ENCODE measurements at regions not wholly inside any gene's neighbourhood (a gene's known extent, or its start where the extent isn't known, plus 50 kb on each side); places are given as distances from the start of the nearest gene placed in this dataset.
A peak's percentile ranks its signal among the peaks of the same experiment; 100 is the strongest.

DNA sequence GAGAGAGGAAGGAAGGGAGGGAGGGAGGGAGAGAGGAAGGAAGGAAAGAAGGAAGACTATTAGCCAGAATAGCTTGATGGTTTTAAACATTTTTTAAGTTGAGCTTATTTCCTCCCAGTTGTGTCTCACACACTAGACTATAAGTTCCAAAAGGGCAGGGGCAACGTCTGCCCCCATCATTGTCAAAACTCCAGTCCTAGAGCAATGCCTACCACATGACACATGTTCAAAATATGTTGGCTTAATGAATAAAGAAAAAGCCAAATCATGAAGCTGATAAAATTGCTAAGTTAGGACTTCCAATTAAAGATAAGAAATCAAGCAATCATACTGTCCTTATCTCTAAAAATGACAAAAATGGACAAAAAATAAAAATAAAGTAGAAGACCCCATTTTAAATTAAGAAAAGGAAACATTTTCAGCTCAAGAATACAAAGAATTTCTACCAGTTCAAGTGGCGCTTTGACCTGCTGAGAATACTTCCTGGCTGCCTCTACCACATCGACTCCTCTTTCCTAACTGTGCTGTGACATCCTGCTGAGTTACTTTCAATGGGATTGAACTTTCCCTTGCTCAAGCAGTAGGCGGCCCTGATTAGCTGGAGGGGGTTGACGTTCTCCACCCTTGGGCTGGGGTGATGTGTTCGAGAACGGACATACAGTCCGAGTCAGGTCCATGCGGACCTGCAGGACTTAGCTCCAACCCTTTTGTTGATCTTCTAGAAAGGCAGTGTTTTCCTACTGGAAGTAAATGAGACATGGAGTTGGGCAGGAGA is 283.9 kb upstream of the FOXQ1 start:
- no peak overlapping the region for H3K4me3 ChIP-seq (ENCODE audit: low read length)
- no peak for DNase-seq (ENCODE audit: low read depth)
- TF ChIP-seq, protein P1, sequence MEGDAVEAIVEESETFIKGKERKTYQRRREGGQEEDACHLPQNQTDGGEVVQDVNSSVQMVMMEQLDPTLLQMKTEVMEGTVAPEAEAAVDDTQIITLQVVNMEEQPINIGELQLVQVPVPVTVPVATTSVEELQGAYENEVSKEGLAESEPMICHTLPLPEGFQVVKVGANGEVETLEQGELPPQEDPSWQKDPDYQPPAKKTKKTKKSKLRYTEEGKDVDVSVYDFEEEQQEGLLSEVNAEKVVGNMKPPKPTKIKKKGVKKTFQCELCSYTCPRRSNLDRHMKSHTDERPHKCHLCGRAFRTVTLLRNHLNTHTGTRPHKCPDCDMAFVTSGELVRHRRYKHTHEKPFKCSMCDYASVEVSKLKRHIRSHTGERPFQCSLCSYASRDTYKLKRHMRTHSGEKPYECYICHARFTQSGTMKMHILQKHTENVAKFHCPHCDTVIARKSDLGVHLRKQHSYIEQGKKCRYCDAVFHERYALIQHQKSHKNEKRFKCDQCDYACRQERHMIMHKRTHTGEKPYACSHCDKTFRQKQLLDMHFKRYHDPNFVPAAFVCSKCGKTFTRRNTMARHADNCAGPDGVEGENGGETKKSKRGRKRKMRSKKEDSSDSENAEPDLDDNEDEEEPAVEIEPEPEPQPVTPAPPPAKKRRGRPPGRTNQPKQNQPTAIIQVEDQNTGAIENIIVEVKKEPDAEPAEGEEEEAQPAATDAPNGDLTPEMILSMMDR (IDR thresholded peaks at IDR 0.05; ENCODE audit: insufficient read depth, low read depth, low read length, missing control alignments): no peak

DNA sequence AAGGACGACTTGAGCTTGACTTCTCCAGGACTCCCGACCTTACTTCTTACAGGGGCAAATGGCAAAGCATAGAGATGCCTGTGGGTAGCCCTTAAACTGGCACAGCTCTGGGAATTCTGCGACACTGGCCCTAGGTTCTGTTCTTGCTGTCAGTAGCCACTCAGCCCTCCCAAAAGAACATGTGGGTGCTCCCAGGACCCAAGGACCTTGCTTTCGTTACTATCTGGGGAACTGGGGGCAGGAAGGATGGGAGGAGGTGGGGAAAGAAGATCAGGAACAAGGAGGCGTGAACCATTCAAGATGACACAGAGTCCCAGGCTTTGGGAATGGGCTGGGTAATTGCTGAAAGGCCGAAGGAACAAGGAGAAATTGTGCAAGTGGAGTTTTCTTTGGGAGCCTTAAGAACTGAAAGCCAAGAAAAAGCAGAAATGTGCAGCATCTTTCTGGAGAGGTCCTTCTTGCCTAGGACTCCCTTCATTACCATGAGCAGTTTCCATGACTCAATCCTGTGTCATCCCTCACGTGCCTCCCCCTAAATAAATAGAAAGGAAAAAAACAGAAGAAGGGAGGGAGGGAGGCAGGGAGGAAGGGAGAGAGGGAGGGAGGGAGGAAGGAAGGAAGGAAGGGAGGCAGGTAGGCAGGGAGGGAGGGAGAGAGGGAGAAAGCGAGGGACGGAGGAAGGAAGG is 284.6 kb upstream of the FOXQ1 start:
- no peak overlapping the region for H3K4me3 ChIP-seq (ENCODE audit: low read length)
- peak; percentile 53 for DNase-seq (ENCODE audit: low read depth)
- TF ChIP-seq, protein P1 (IDR thresholded peaks at IDR 0.05; ENCODE audit: insufficient read depth, low read depth, low read length, missing control alignments): no peak

GRCh38 chr6:1025821-1026220 is 286.1 kb upstream of the FOXQ1 start:
- TF ChIP-seq, protein P1 (IDR thresholded peaks at IDR 0.05; ENCODE audit: insufficient read depth, low read depth, low read length, missing control alignments): no peak
- H3K4me3 ChIP-seq (ENCODE audit: low read length): no peak overlapping the region
- DNase-seq (ENCODE audit: low read depth): no peak

- TF ChIP-seq, protein P1 (IDR thresholded peaks at IDR 0.05; ENCODE audit: insufficient read depth, low read depth, low read length, missing control alignments): no peak
Measured at GRCh38 chr6:1024587-1024986, 287.3 kb upstream of the FOXQ1 start.

DNA sequence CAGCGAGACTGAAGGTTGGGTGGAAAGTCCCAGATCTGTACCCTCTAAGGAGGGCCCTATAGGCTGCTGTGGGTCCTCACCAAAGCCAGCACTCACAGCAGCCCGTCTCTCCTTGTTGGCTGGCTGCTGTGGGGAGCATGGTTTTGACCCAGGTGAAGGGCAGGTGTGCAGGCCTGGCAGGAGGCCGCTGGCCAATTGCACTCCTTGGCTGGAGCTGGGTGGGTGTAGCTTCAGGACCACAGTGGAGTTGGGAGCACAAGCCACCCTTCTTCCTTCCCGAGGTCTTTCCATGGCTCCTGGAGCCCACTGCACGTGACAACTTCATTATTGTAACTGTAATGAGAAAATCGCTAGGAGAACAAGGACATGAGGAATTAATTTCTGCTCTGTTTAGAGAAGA is 287.7 kb upstream of the FOXQ1 start:
- no peak for DNase-seq (ENCODE audit: low read depth)
- TF ChIP-seq, protein P1 (IDR thresholded peaks at IDR 0.05; ENCODE audit: insufficient read depth, low read depth, low read length, missing control alignments): no peak
- H3K4me3 ChIP-seq (ENCODE audit: low read length): no peak overlapping the region

More at GRCh38 chr6:1024587-1024986, 287.3 kb upstream of the FOXQ1 start:
- DNase-seq (ENCODE audit: low read depth): peak; percentile 24
- H3K4me3 ChIP-seq (ENCODE audit: low read length): no peak overlapping the region

DNA sequence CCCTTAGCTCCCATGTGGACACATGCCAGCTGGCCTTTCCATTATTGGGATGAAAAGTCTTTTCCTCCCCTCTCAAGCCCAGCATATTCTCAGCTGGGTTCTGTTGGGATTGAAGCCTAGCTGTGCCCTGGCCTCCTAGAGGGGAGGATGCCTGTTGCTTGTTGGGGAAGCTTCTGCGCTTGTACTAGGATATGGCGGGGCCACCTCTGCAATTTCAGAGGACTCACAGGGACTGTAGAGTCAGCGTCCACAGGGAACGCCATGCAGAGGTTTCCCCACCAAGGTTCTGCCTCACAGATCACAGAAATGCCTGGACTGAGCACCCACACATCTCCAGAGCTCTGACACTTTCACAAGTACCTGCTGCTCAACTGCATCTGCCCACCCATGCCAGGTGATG is 288.7 kb upstream of the FOXQ1 start:
- TF ChIP-seq, protein P1 (IDR thresholded peaks at IDR 0.05; ENCODE audit: insufficient read depth, low read depth, low read length, missing control alignments): no peak
- no peak for DNase-seq (ENCODE audit: low read depth)
- H3K4me3 ChIP-seq (ENCODE audit: low read length): no peak overlapping the region
